K562 (cell line): ENCODE measurements at regions not wholly inside any gene's neighbourhood (a gene's known extent, or its start where the extent isn't known, plus 50 kb on each side); places are given as distances from the start of the nearest gene placed in this dataset.

Experiments used
- ATAC-seq: fragments of 200-7000 bp; cut with Tn5 transposase; 3 replicates; pipeline ENCODE4 v1.9.1; 2020; ENCODE audit warnings: moderate library complexity
- BruUV-seq: library from RNA; stranded (reverse); fragments of 400-500 nt; replicated peaks from 2 replicates; lab custom pipeline; 2021; lab: Mats Ljungman, UMichigan
- CTCF ChIA-PET: fragments of 300-600 bp; formaldehyde crosslinking; extraction: SDS; loops from one replicate; lab custom pipeline; 2021; ENCODE audit warnings: low intra/inter-chr PET ratio; lab: Yijun Ruan, JAX
- POLR2A ChIA-PET: fragments of 300-600, 350-650 bp; sonication (Branson Sonifier 250); formaldehyde crosslinking; extraction: SDS; loops from one replicate; lab custom pipeline; 2021; ENCODE audit warnings: antibody characterized with exemption, inconsistent platforms; lab: Yijun Ruan, JAX
- DNase-seq, 4 experiments: peaks; one replicate each; pipeline versions ENCODE4 v3.0.0 to v3.0.0-alpha.2; 2011 to 2018; ENCODE audit warnings: low spot score in 3 of 4, mixed read lengths in 3 of 4; ENCODE audit errors: extremely low read depth in 1 of 4
- FAIRE-seq: peaks from 2 replicates; lab custom pipeline; 2011; peaks lifted over from hg19 to GRCh38; lab: Jason Lieb, UNC
- H2AFZ ChIP-seq: 2 replicates; pipeline ENCODE4 v1.6.0; 2011; ENCODE audit warnings: low read depth, low read length, control low read depth, inconsistent platforms
- H3K27ac ChIP-seq: fragments of 200-600 bp; 3 replicates; pipeline ENCODE4 v1.8.0; 2011; ENCODE audit warnings: low read depth, mild to moderate bottlenecking, control low read depth, inconsistent platforms, low read length, moderate library complexity, mixed read lengths; ENCODE audit errors: extremely low read depth
- H3K27me3 ChIP-seq, 2 experiments: fragments of 300-600 bp in 1 of 2; 2 replicates in 1 of 2; 3 replicates in 1 of 2; pipeline versions ENCODE4 v1.6.0 to v1.8.0; 2011; ENCODE audit warnings: inconsistent platforms in 2 of 2, low read length in 2 of 2, mild to moderate bottlenecking in 1 of 2, mixed read lengths in 1 of 2, moderate library complexity in 1 of 2; ENCODE audit not compliant: control insufficient read depth in 2 of 2, insufficient read depth in 2 of 2
- H3K36me3 ChIP-seq: fragments of 300-600 bp; 3 replicates; pipeline ENCODE4 v1.8.0; 2011; ENCODE audit warnings: mild to moderate bottlenecking, low read length, inconsistent platforms; ENCODE audit not compliant: control insufficient read depth, insufficient read depth
- H3K4me1 ChIP-seq, 2 experiments: fragments of 200-600 bp in 1 of 2; replicated peaks in 1 of 2; 2 replicates in 1 of 2; 3 replicates in 1 of 2; pipeline versions ENCODE4 v1.5.1 to v1.8.0; 2011; ENCODE audit warnings: inconsistent platforms in 2 of 2, low read length in 2 of 2, mild to moderate bottlenecking in 1 of 2, mixed read lengths in 1 of 2, moderate library complexity in 1 of 2; ENCODE audit not compliant: control insufficient read depth in 2 of 2, insufficient read depth in 2 of 2
- H3K4me2 ChIP-seq: 2 replicates; pipeline ENCODE4 v1.6.1; 2011; ENCODE audit warnings: low read length, control low read depth, inconsistent platforms, mixed read lengths; ENCODE audit not compliant: insufficient read depth
- H3K4me3 ChIP-seq: fragments of 200-600 bp; sonication (generic), shearing (Covaris generic); 2 replicates; pipeline ENCODE4 v1.5.1; 2016; ENCODE audit warnings: control low read depth, inconsistent platforms
- H3K79me2 ChIP-seq: fragments of 200-600 bp; 3 replicates; pipeline ENCODE4 v1.8.0; 2011; ENCODE audit warnings: low read length, inconsistent platforms; ENCODE audit not compliant: control insufficient read depth, insufficient read depth
- H3K9ac ChIP-seq, 2 experiments: 2 replicates each; pipeline versions ENCODE4 v1.6.0 to v1.6.1; 2011; ENCODE audit warnings: low read depth in 2 of 2, low read length in 2 of 2, control low read depth in 1 of 2, inconsistent platforms in 1 of 2, mild to moderate bottlenecking in 1 of 2, mixed read lengths in 1 of 2; ENCODE audit not compliant: insufficient read depth in 1 of 2
- H3K9me1 ChIP-seq: one replicate; pipeline ENCODE4 v1.6.0; 2011; ENCODE audit warnings: inconsistent platforms, mild to moderate bottlenecking, low read length, moderate library complexity; ENCODE audit not compliant: control insufficient read depth, insufficient read depth
- H3K9me3 ChIP-seq: replicated peaks from 2 replicates; pipeline ENCODE4 v1.5.1; 2011; ENCODE audit warnings: low read depth, low read length, inconsistent platforms; ENCODE audit not compliant: control insufficient read depth, insufficient read depth
- H4K20me1 ChIP-seq: replicated peaks from 2 replicates; pipeline ENCODE4 v1.6.1; 2011; ENCODE audit warnings: low read length, inconsistent platforms, mixed read lengths; ENCODE audit not compliant: control insufficient read depth, insufficient read depth
- CBX5 ChIP-seq: IDR thresholded peaks from 2 replicates; pipeline ENCODE4 v1.6.1; 2014; ENCODE audit warnings: low read depth, borderline replicate concordance
- CEBPB ChIP-seq: fragments of 450-650 bp; IDR thresholded peaks from 2 replicates; pipeline ENCODE4 v1.6.1; 2016; ENCODE audit warnings: missing genetic modification characterization, missing compliant biosample characterization
- CTCF ChIP-seq, 3 experiments: IDR thresholded peaks in 2 of 3; conservative IDR thresholded peaks in 1 of 3; 2 replicates each; pipeline ENCODE4 v1.5.1; 2011 to 2012; ENCODE audit warnings: low read length in 3 of 3, mild to moderate bottlenecking in 3 of 3, control low read depth in 2 of 3, improper control_type of control experiment in 1 of 3, inconsistent platforms in 1 of 3, low read depth in 1 of 3, mixed read lengths in 1 of 3, moderate library complexity in 1 of 3; ENCODE audit not compliant: insufficient read depth in 2 of 3
- ELF4 ChIP-seq: fragments of 450-650 bp; formaldehyde crosslinking; IDR thresholded peaks from 2 replicates; pipeline ENCODE4 v1.4.0; 2022; ENCODE audit warnings: missing genetic modification characterization
- FOXM1 ChIP-seq, 2 experiments: fragments of 450-650 bp in 1 of 2; sonication (generic) in 1 of 2; formaldehyde crosslinking in 1 of 2; IDR thresholded peaks; 2 replicates each; pipeline versions ENCODE4 v1.6.1 to v1.9.0; 2017 to 2022; ENCODE audit warnings: low read depth in 2 of 2, mild to moderate bottlenecking in 2 of 2, missing genetic modification reagents in 1 of 2, moderate library complexity in 1 of 2
- HNRNPUL1 ChIP-seq: fragments of 200-400 bp; formaldehyde crosslinking; IDR thresholded peaks from 2 replicates; pipeline ENCODE4 v1.6.1; 2017; ENCODE audit warnings: low read length
- KDM5B ChIP-seq: fragments of 200-600 bp; sonication (generic); IDR thresholded peaks from 2 replicates; pipeline ENCODE4 v1.6.1; 2012; ENCODE audit warnings: low read depth, mild to moderate bottlenecking, moderate library complexity, low read length, control low read depth, inconsistent platforms; ENCODE audit not compliant: insufficient replicate concordance
- MAFG ChIP-seq: fragments of 450-650 bp; conservative IDR thresholded peaks from 2 replicates; pipeline ENCODE4 v1.6.1; 2016; ENCODE audit warnings: missing genetic modification characterization, missing compliant biosample characterization
- MIER1 ChIP-seq: fragments of 450-650 bp; IDR thresholded peaks from 2 replicates; pipeline ENCODE4 v1.6.1; 2016; ENCODE audit warnings: antibody characterized with exemption, mild to moderate bottlenecking, low read depth
- MTA2 ChIP-seq: fragments of 450-650 bp; IDR thresholded peaks from 2 replicates; pipeline ENCODE4 v1.6.1; 2016; ENCODE audit warnings: low read depth
- PHTF2 ChIP-seq: fragments of 250-450 bp; sonication (Bioruptor Pico); IDR thresholded peaks from 2 replicates; pipeline ENCODE4 v1.5.0; 2021; ENCODE audit warnings: mild to moderate bottlenecking
- RBM22 ChIP-seq: fragments of 200-400 bp; formaldehyde crosslinking; IDR thresholded peaks from 2 replicates; pipeline ENCODE4 v1.6.1; 2018; ENCODE audit warnings: low read length, low read depth; ENCODE audit not compliant: poor library complexity, severe bottlenecking
- SRSF1 ChIP-seq: fragments of 200-400 bp; formaldehyde crosslinking; IDR thresholded peaks from 2 replicates; pipeline ENCODE4 v1.6.1; 2017; ENCODE audit warnings: mild to moderate bottlenecking, low read depth, low read length, moderate library complexity
- WHSC1 ChIP-seq: IDR thresholded peaks from one replicate; pipeline ENCODE4 v1.6.1; 2012; ENCODE audit warnings: low read length, control low read depth, inconsistent platforms
- WGBS: fragments of 100-300 bp; shearing (Covaris generic); methylation state at CpG from one replicate; pipeline ENCODE4 v1.1.6; 2016; ENCODE audit warnings: low coverage, mixed read lengths; ENCODE audit not compliant: insufficient coverage; ENCODE audit errors: missing lambda C conversion rate; 5-methylcytosine and 5-hydroxymethylcytosine counted together
- in situ Hi-C: fragments of 300-500 bp; cut with MboI; formaldehyde crosslinking; loops from 4 replicates; pipeline ENCODE4 v1.15.0; 2018; ENCODE audit warnings: inconsistent platforms, mixed read lengths
- intact Hi-C: fragments of 100-400 bp; cut with micrococcal nuclease; formaldehyde crosslinking; loops from 2 replicates; pipeline ENCODE4 v1.14.2; 2022

DNA sequence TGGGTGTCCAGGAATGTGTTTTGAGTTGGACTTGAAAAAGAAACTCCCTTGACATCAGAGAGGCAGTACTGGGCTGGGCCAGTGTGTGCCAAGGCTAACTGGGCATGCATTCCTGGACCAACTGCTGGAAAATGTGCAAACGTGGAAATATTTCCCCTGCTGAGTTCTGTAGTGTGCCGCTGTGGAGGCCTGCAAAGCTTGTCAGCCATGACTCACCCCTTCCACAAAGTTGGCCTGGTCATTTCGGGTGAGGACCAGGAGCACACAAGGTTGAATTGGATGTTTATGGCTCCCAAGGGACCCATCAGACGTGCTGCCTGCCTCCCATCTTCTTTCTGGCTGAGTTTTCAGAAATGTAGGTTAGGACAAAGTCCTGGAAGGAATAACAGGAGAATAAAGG lies 513.1 kb downstream of the MIAT start:
- H3K9me3 ChIP-seq: no peaks in the 10 kb centered on the region
- H3K27ac ChIP-seq: no peak overlapping the region
- no peak for TF ChIP-seq WHSC1
- TF ChIP-seq CTCF (IDR thresholded peaks at IDR 0.05 in 2 of 3, conservative IDR thresholded peaks at IDR 0.05 in 1 of 3; ENCODE audit: insufficient read depth in 2 of 3, low read depth in 1 of 3, low read length in 3 of 3): no peak
- no peak for TF ChIP-seq SRSF1
- TF ChIP-seq RBM22: no peak
- no peak for TF ChIP-seq KDM5B
- TF ChIP-seq PHTF2 (CRISPR knock-in tag): no peak
- TF ChIP-seq MIER1: no peak
- no peak for TF ChIP-seq HNRNPUL1
- no peak for TF ChIP-seq MTA2
- TF ChIP-seq ELF4: no peak
- TF ChIP-seq CEBPB (tag): no peak
- TF ChIP-seq MAFG (tag): no peak
- TF ChIP-seq CBX5: no peak
- no peak for TF ChIP-seq FOXM1 (IDR thresholded peaks at IDR 0.05; ENCODE audit: low read depth)
- TF ChIP-seq FOXM1 (CRISPR knock-in tag; IDR thresholded peaks at IDR 0.05; ENCODE audit: low read depth): no peak
- no peak overlapping the region for H2AFZ ChIP-seq
- no peak overlapping the region for H3K9ac ChIP-seq
- H3K4me2 ChIP-seq: no peak overlapping the region
- no TSS peak for BruUV-seq
- H3K9me1 ChIP-seq: no peaks in the 10 kb centered on the region
- in situ Hi-C loops: no loop called here
- no peaks in the 10 kb centered on the region for H3K27me3 ChIP-seq
- FAIRE-seq (no peak), DNase-seq (no peak), ATAC-seq (no peak)
- no peaks in the 10 kb centered on the region for H3K79me2 ChIP-seq
- WGBS: 0% methylated on average over 3 of the region's 4 CpGs
- no peaks in the 10 kb centered on the region for H3K4me1 ChIP-seq
- no peaks in the 10 kb centered on the region for H3K36me3 ChIP-seq
- CTCF ChIA-PET: no interaction called here
- H3K4me3 ChIP-seq: no peak overlapping the region
- H4K20me1 ChIP-seq: no peaks in the 10 kb centered on the region
- POLR2A ChIA-PET: interaction anchor here (1.1 kb wide), 1 partner anchor 18 kb away, joined by 3 read pairs; no protein-coding TSS in a partner anchor
- intact Hi-C loops: no loop called here
